K562 (cell line): ENCODE measurements at regions not wholly inside any gene's neighbourhood (a gene's known extent, or its start where the extent isn't known, plus 50 kb on each side); places are given as distances from the start of the nearest gene placed in this dataset.

Experiments
- BRF1 ChIP-seq: IDR thresholded peaks from 3 replicates; pipeline ENCODE4 v1.6.1; 2011; ENCODE audit warnings: borderline replicate concordance, mild to moderate bottlenecking; ENCODE audit not compliant: insufficient read length; ENCODE audit errors: extremely low read depth
- ETS2 ChIP-seq: IDR thresholded peaks from 2 replicates; pipeline ENCODE4 v1.6.1; 2016; ENCODE audit warnings: borderline replicate concordance, missing genetic modification characterization, mild to moderate bottlenecking, moderate library complexity, missing compliant biosample characterization; ENCODE audit not compliant: poor library complexity, severe bottlenecking
- FOXA3 ChIP-seq, 2 experiments: fragments of 450-650 bp in 1 of 2; sonication (generic) in 1 of 2; formaldehyde crosslinking; IDR thresholded peaks in 1 of 2; conservative IDR thresholded peaks in 1 of 2; 2 replicates each; pipeline versions ENCODE4 v1.4.0 to v1.8.0; 2020 to 2022; ENCODE audit warnings: mild to moderate bottlenecking in 2 of 2, missing genetic modification reagents in 1 of 2
- GABPB2 ChIP-seq: fragments of 250-450 bp; sonication (Bioruptor Pico); conservative IDR thresholded peaks from 2 replicates; pipeline ENCODE4 v1.5.1; 2021; ENCODE audit warnings: mild to moderate bottlenecking
- HDAC6 ChIP-seq: IDR thresholded peaks from 2 replicates; pipeline ENCODE4 v1.6.1; 2012; ENCODE audit warnings: low read depth, mild to moderate bottlenecking, control low read depth, inconsistent platforms, low read length, moderate library complexity
- MAFF ChIP-seq: IDR thresholded peaks from 2 replicates; pipeline ENCODE4 v1.6.1; 2012; ENCODE audit warnings: low read length, improper control_type of control experiment
- MAFK ChIP-seq: IDR thresholded peaks from 2 replicates; pipeline ENCODE4 v1.6.1; 2011; ENCODE audit warnings: low read length, improper control_type of control experiment
- MITF ChIP-seq: IDR thresholded peaks from 2 replicates; pipeline ENCODE4 v1.6.1; 2014; ENCODE audit warnings: antibody characterized with exemption
- MXD1 ChIP-seq: fragments of 250-450 bp; sonication (Bioruptor Pico); IDR thresholded peaks from 2 replicates; pipeline ENCODE4 v1.8.0; 2021; ENCODE audit warnings: borderline replicate concordance, mild to moderate bottlenecking, moderate library complexity; ENCODE audit not compliant: poor library complexity, severe bottlenecking
- RBM15 ChIP-seq: fragments of 200-400 bp; formaldehyde crosslinking; IDR thresholded peaks from 2 replicates; pipeline ENCODE4 v1.6.1; 2018; ENCODE audit warnings: mild to moderate bottlenecking, low read length, moderate library complexity; ENCODE audit not compliant: insufficient read depth
- SFPQ ChIP-seq: fragments of 200-400 bp; formaldehyde crosslinking; IDR thresholded peaks from 2 replicates; pipeline ENCODE4 v1.6.1; 2017; ENCODE audit warnings: mild to moderate bottlenecking, low read depth, low read length, moderate library complexity
- TAL1 ChIP-seq: fragments of 450-650 bp; IDR thresholded peaks from 2 replicates; pipeline ENCODE4 v1.6.1; 2016; ENCODE audit warnings: mild to moderate bottlenecking
- ZNF24 ChIP-seq: fragments of 450-650 bp; IDR thresholded peaks from 2 replicates; pipeline ENCODE4 v1.6.1; 2016
- ZNF318 ChIP-seq, 2 experiments: fragments of 450-650 bp; IDR thresholded peaks; 2 replicates each; pipeline ENCODE4 v1.6.1; 2016; ENCODE audit warnings: mild to moderate bottlenecking in 2 of 2, borderline replicate concordance in 1 of 2, low read depth in 1 of 2, moderate library complexity in 1 of 2
- ZNF507 ChIP-seq: conservative IDR thresholded peaks from 2 replicates; pipeline ENCODE4 v1.6.1; 2017; ENCODE audit warnings: missing genetic modification characterization, missing compliant biosample characterization
- ZSCAN29 ChIP-seq: fragments of 450-650 bp; IDR thresholded peaks from 2 replicates; pipeline ENCODE4 v1.6.1; 2017

- TF ChIP-seq HDAC6 (no peak), ZSCAN29 (no peak), MITF (peak; percentile 52), TAL1 (peak; percentile 83), ZNF24 (no peak), GABPB2 (CRISPR knock-in tag) (no peak), ETS2 (tag) (no peak), MAFF (no peak), BRF1 (no peak), ZNF507 (tag) (no peak), MAFK (no peak), RBM15 (no peak), MXD1 (CRISPR knock-in tag) (no peak), FOXA3 (CRISPR knock-in tag; conservative IDR thresholded peaks at IDR 0.05 in 1 of 2, IDR thresholded peaks at IDR 0.05 in 1 of 2) (no peak), ZNF318 (IDR thresholded peaks at IDR 0.05; ENCODE audit: borderline replicate concordance in 1 of 2, low read depth in 1 of 2) (no peak), SFPQ (no peak)
Observed at GRCh38 chr4:174423257-174423944, 98.9 kb downstream of the HPGD start (continued).
